Transverse colon (tissue), 4 donors: ENCODE measurements at regions not wholly inside any gene's neighbourhood (a gene's known extent, or its start where the extent isn't known, plus 50 kb on each side); places are given as distances from the start of the nearest gene placed in this dataset.

Experiments used
- DNase-seq: peaks from one replicate; pipeline ENCODE4 v3.0.0-alpha.2; 2019
- H3K27ac ChIP-seq, 4 donors: fragments of 200-600 bp; sonication (generic); 2 replicates each; pipeline ENCODE4 v1.5.1; 2016 to 2018; ENCODE audit warnings: inconsistent platforms in 4 of 4
- H3K27me3 ChIP-seq: fragments of 200-600 bp; sonication (generic); 2 replicates; pipeline ENCODE4 v1.5.1; 2017; ENCODE audit warnings: inconsistent platforms
- H3K36me3 ChIP-seq, 4 donors: fragments of 200-600 bp; sonication (generic); 2 replicates each; pipeline ENCODE4 v1.5.1; 2017 to 2019; ENCODE audit warnings: inconsistent platforms in 4 of 4
- H3K4me1 ChIP-seq, 4 donors: fragments of 200-600 bp; sonication (generic); 2 replicates each; pipeline ENCODE4 v1.5.1; 2017 to 2020; ENCODE audit warnings: inconsistent platforms in 4 of 4
- H3K4me3 ChIP-seq, 4 donors: fragments of 200-600 bp; sonication (generic); 1 replicate in 1 of 4; 2 replicates in 3 of 4; pipeline versions ENCODE4 v1.5.1 to v1.6.1; 2017 to 2019; ENCODE audit warnings: inconsistent platforms in 4 of 4
- H3K9me3 ChIP-seq, 2 donors: fragments of 200-600 bp; sonication (generic); 2 replicates each; pipeline ENCODE4 v1.5.1; 2017 to 2019; ENCODE audit warnings: inconsistent platforms in 2 of 2
- EP300 ChIP-seq: sonication (generic); formaldehyde crosslinking; IDR thresholded peaks from one replicate; pipeline ENCODE4 v1.6.1; 2017; ENCODE audit warnings: antibody characterized with exemption, low read depth
- POLR2A ChIP-seq: fragments of 450-650 bp; IDR thresholded peaks from one replicate; pipeline ENCODE4 v1.6.1; 2016; ENCODE audit warnings: antibody characterized with exemption, mild to moderate bottlenecking, moderate library complexity
- POLR2AphosphoS5 ChIP-seq, 3 donors: sonication (generic); formaldehyde crosslinking; IDR thresholded peaks; one replicate each; pipeline ENCODE4 v1.6.1; 2016; ENCODE audit warnings: antibody characterized with exemption in 3 of 3
- whole genome bisulfite sequencing, 2 donors: methylation state at CpG; one replicate each; pipeline ENCODE4 v1.1.5; 2018; ENCODE audit warnings: low coverage in 1 of 2; 5-methylcytosine and 5-hydroxymethylcytosine counted together
- in situ Hi-C, 4 donors: fragments of 200-750 bp; cut with MboI; loops; one replicate each; pipeline versions ENCODE4 v1.15.0 to v1.15.1; 2017; ENCODE audit warnings: low sequenced_read_pairs in 3 of 4, low pct_ligation_motif_present in 1 of 4, low pct_unique_long_range_greater_than_20kb in 1 of 4
- intact Hi-C: fragments of 100-400 bp; cut with DNase I; formaldehyde crosslinking; loops from one replicate; pipeline ENCODE4 v1.15.1; 2023; ENCODE audit warnings: low total_unique reads
- TF ChIP-seq, protein P1 (sequence below), 5 experiments: fragments of 200-600 bp in 3 of 5; fragments of 450-650 bp in 2 of 5; sonication (generic) in 3 of 5; IDR thresholded peaks; 1 replicate in 2 of 5; 2 replicates in 3 of 5; pipeline ENCODE4 v1.5.1; 2016 to 2017; ENCODE audit warnings: antibody characterized with exemption in 5 of 5, inconsistent platforms in 3 of 5, mild to moderate bottlenecking in 2 of 5, moderate library complexity in 1 of 5

DNA sequence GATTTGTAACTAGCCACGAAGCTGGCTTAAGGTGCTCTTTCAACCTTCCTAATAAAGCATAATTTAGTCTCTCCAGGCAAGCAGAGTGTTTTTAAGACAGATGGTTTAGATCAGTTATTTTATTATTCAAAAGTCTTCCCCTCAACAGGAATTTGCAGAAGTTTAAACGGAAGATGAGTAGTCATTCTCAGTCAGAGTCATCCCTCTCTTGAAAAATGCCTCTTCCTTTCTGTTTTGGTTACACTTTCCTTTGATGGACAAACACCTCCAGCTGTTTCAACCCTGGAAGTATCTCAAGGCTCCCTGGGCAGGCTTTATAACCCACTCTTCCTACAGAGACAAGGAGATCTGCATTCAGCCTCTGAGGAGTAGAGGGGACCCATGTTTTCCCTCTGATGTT is 60.3 kb upstream of the POU2AF2 start:
- no peak for DNase-seq
- in situ Hi-C loops (no loop called here), intact Hi-C loops (no loop called here)
- H3K36me3 ChIP-seq, result no peaks in the 10 kb centered on the region
- H3K9me3 ChIP-seq, result no peaks in the 10 kb centered on the region
- no peak overlapping the region for H3K27ac ChIP-seq
- TF ChIP-seq, protein P1, sequence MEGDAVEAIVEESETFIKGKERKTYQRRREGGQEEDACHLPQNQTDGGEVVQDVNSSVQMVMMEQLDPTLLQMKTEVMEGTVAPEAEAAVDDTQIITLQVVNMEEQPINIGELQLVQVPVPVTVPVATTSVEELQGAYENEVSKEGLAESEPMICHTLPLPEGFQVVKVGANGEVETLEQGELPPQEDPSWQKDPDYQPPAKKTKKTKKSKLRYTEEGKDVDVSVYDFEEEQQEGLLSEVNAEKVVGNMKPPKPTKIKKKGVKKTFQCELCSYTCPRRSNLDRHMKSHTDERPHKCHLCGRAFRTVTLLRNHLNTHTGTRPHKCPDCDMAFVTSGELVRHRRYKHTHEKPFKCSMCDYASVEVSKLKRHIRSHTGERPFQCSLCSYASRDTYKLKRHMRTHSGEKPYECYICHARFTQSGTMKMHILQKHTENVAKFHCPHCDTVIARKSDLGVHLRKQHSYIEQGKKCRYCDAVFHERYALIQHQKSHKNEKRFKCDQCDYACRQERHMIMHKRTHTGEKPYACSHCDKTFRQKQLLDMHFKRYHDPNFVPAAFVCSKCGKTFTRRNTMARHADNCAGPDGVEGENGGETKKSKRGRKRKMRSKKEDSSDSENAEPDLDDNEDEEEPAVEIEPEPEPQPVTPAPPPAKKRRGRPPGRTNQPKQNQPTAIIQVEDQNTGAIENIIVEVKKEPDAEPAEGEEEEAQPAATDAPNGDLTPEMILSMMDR (IDR thresholded peaks at IDR 0.05), result no peak
- TF ChIP-seq POLR2AphosphoS5 (IDR thresholded peaks at IDR 0.05) (no peak), EP300 (no peak), POLR2A (no peak)
- peaks cover 0 to 3% (median 0%) of the 10 kb centered on the region in 4 donors for H3K4me1 ChIP-seq
- WGBS, 2 donors, result 48 to 55% methylated on average over 2 of the region's 2 CpGs
- H3K27me3 ChIP-seq, result no peaks in the 10 kb centered on the region
- no peak overlapping the region for H3K4me3 ChIP-seq

DNA sequence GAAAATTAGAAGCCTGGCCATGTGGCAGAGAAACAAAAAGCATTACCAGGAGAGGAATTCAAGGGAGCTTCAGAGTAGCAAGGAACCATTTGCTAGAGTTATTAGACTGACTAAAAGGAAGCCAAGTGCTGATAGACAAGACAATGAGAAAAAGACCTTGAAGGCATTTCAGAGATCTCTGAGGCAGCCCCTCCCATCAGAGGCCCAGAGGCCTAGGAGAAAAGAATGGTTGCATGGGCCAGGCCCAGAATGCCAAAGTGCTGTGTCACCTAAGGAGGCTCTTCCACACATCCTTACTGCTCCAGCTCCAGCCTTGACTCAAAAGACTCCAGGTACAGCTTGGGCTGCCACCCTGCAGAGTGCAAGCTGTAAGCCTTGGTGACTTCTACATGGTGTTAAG is 61.8 kb upstream of the POU2AF2 start:
- peaks cover 0 to 3% (median 0%) of the 10 kb centered on the region in 4 donors for H3K4me1 ChIP-seq
- TF ChIP-seq, protein P1 (IDR thresholded peaks at IDR 0.05), result no peak
- no peak for TF ChIP-seq POLR2AphosphoS5 (IDR thresholded peaks at IDR 0.05)
- TF ChIP-seq POLR2A, result no peak
- no peak for TF ChIP-seq EP300
- DNase-seq, result no peak
- in situ Hi-C loops, result no loop called here
- H3K4me3 ChIP-seq, result no peak overlapping the region
- H3K27me3 ChIP-seq, result no peaks in the 10 kb centered on the region
- no peaks in the 10 kb centered on the region for H3K9me3 ChIP-seq
- H3K27ac ChIP-seq, result no peak overlapping the region
- H3K36me3 ChIP-seq, result no peaks in the 10 kb centered on the region
- intact Hi-C loops, result no loop called here

DNA sequence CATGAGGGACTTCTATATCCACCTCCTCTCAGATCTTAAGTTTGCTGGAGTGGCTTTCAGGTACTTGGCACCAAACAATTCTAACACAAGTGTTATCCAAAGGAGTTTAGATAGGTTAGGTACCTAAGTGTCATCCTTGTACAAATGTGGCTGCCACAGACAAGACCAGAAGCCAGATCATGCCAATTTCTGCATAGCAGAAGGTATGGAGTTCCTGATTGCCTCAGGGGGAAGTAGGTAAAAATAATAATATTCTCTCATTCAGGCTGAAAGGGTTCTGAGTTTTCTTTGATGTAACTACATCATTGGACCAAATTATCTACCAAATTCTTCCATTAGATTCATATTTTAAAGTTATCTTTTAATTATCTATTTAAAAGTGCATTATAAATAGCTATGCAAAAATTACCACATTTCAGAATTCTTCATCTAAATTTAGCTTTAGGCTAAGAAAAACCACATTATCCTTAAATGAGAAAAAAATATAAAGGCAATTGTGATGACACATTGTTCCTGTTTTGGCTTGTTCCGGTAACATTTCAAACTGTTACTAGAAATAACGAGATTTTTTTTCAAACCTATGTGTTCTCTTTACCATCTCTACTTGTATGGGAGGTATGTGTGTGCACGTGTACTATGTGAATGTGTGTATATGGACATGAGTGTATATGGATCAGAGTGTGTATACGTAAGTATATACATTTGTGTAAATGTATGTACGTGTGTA is 66.2 kb upstream of the POU2AF2 start:
- H3K27ac ChIP-seq, result no peak overlapping the region
- H3K4me3 ChIP-seq, result no peak overlapping the region
- no peaks in the 10 kb centered on the region for H3K4me1 ChIP-seq
- H3K9me3 ChIP-seq, result no peaks in the 10 kb centered on the region
- intact Hi-C loops, result no loop called here
- H3K36me3 ChIP-seq, result no peaks in the 10 kb centered on the region
- TF ChIP-seq, protein P1 (IDR thresholded peaks at IDR 0.05), result no peak
- TF ChIP-seq EP300, result no peak
- no peak for TF ChIP-seq POLR2A
- TF ChIP-seq POLR2AphosphoS5 (IDR thresholded peaks at IDR 0.05), result no peak
- WGBS, 2 donors, result 48 to 60% methylated on average over 5 of the region's 5 CpGs
- in situ Hi-C loops, result no loop called here
- no peak for DNase-seq
- no peaks in the 10 kb centered on the region for H3K27me3 ChIP-seq

DNA sequence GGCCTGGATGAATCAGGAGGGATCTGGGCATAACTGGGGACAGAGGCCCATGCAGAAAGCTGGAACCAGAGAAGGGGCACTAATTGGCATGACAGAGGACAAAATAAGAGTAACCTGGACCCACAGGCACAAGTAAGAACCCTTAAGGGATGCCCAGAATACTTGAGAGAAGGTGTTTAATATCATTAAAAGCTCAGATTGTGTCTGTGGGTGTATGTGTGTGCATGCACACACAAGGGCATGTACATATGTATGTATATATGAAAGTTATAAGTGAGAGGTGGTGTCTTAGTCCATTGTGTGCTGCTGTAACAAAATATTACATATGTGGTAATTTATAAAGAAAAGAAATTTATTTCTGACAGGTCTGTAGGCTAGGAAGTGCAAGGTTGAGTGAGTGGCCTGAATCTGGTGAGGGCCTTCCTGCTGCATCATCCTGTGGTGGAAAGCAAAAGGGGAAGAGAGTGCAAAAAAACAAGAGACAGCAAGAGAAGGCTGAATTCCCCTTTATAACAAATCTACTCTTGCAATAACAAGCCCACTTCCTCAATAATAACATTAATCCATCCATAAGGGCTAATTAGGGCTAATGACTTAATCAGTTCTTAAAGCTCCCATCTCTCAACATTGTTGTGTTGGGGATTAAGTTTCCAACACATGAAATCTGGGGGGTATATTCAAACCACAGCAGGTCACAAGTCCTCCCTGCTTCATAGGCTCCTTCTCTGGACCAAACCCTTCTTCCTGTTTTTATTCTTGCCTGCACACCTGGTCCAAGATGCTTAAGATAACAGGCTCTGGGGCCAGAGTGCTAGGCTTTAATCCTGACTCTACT is 68.3 kb upstream of the POU2AF2 start:
- in situ Hi-C loops (no loop called here), intact Hi-C loops (no loop called here)
- H3K36me3 ChIP-seq, result no peaks in the 10 kb centered on the region
- DNase-seq, result no peak
- no peaks in the 10 kb centered on the region for H3K27me3 ChIP-seq
- no peaks in the 10 kb centered on the region for H3K4me1 ChIP-seq
- H3K9me3 ChIP-seq, result no peaks in the 10 kb centered on the region
- no peak overlapping the region for H3K4me3 ChIP-seq
- TF ChIP-seq, protein P1 (IDR thresholded peaks at IDR 0.05), result no peak
- no peak for TF ChIP-seq POLR2A
- H3K27ac ChIP-seq, result no peak overlapping the region
